ENCODE measurements at regions not wholly inside any gene's neighbourhood (a gene's known extent, or its start where the extent isn't known, plus 50 kb on each side); places are given as distances from the start of the nearest gene placed in this dataset.

DNA sequence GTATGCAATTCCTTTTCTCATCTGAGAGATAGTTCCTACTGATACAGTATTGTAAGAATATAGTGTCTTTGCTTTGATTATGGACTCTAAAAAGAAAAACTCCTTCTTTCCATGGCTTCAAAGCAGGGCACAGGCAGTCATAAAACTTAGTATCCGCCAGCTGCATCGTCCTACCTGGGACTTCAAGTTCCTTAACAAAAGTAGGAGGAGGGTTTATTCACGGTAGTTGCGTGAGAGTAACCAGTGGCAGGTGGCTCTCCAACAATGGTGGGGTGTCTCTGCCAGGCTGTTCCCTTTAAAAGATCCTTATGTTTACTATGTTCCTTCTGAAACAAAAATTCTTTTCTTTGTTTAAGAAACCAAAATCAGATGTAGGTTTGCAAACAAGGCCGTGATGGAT is 173.5 kb upstream of the DMAC1 start:
- H3K36me3 ChIP-seq (ENCODE audit: control insufficient read depth, insufficient read depth, low read length) = no peaks in the 10 kb centered on the region
- no CpG with 5 or more reads among the region's 5 CpGs for WGBS (ENCODE audit: insufficient coverage)
- no peak for DNase-seq (ENCODE audit: low read depth in 4 of 6, low spot score in 6 of 6)
- H3K27ac ChIP-seq (ENCODE audit: low read depth, low read length) = no peak overlapping the region
- no peaks in the 10 kb centered on the region for H3K9me3 ChIP-seq (ENCODE audit: control insufficient read depth, insufficient read depth, low read length)
- H3K27me3 ChIP-seq (ENCODE audit: control insufficient read depth, insufficient read depth, low read length) = no peaks in the 10 kb centered on the region
- H3K4me3 ChIP-seq (ENCODE audit: low read depth, low read length) = no peak overlapping the region
- H3K4me1 ChIP-seq (ENCODE audit: control insufficient read depth, insufficient read depth, low read length) = no peaks in the 10 kb centered on the region

GRCh38 chr9:7970681-7971330 is 171.2 kb upstream of the DMAC1 start:
- H3K4me1 ChIP-seq (ENCODE audit: control insufficient read depth, insufficient read depth, low read length) = no peaks in the 10 kb centered on the region
- H3K4me3 ChIP-seq (ENCODE audit: low read depth, low read length) = no peak overlapping the region
- 88% methylated on average over 1 of the region's 4 CpGs for WGBS (ENCODE audit: insufficient coverage)
- DNase-seq (ENCODE audit: low read depth in 4 of 6, low spot score in 6 of 6) = peak in 1 of 6 donors; percentile 76
- no peak overlapping the region for H3K27ac ChIP-seq (ENCODE audit: low read depth, low read length)
- H3K36me3 ChIP-seq (ENCODE audit: control insufficient read depth, insufficient read depth, low read length) = no peaks in the 10 kb centered on the region
- no peaks in the 10 kb centered on the region for H3K27me3 ChIP-seq (ENCODE audit: control insufficient read depth, insufficient read depth, low read length)
- no peaks in the 10 kb centered on the region for H3K9me3 ChIP-seq (ENCODE audit: control insufficient read depth, insufficient read depth, low read length)

- no peak overlapping the region for H3K27ac ChIP-seq (ENCODE audit: low read depth, low read length)
- no CpG with 5 or more reads among the region's 3 CpGs for WGBS (ENCODE audit: insufficient coverage)
- no peaks in the 10 kb centered on the region for H3K36me3 ChIP-seq (ENCODE audit: control insufficient read depth, insufficient read depth, low read length)
- H3K4me1 ChIP-seq (ENCODE audit: control insufficient read depth, insufficient read depth, low read length) = no peaks in the 10 kb centered on the region
- no peak overlapping the region for H3K4me3 ChIP-seq (ENCODE audit: low read depth, low read length)
- H3K9me3 ChIP-seq (ENCODE audit: control insufficient read depth, insufficient read depth, low read length) = no peaks in the 10 kb centered on the region
- H3K27me3 ChIP-seq (ENCODE audit: control insufficient read depth, insufficient read depth, low read length) = no peaks in the 10 kb centered on the region
- no peak for DNase-seq (ENCODE audit: low read depth in 4 of 6, low spot score in 6 of 6)
Measured at GRCh38 chr9:7968687-7969086, 169.1 kb upstream of the DMAC1 start.

GRCh38 chr9:7967851-7968250 is 168.3 kb upstream of the DMAC1 start:
- Histone ChIP-seq H3K4me1 (ENCODE audit: control insufficient read depth, insufficient read depth, low read length) (no peaks in the 10 kb centered on the region), H3K9me3 (ENCODE audit: control insufficient read depth, insufficient read depth, low read length) (no peaks in the 10 kb centered on the region), H3K27me3 (ENCODE audit: control insufficient read depth, insufficient read depth, low read length) (no peaks in the 10 kb centered on the region), H3K36me3 (ENCODE audit: control insufficient read depth, insufficient read depth, low read length) (no peaks in the 10 kb centered on the region), H3K27ac (ENCODE audit: low read depth, low read length) (no peak overlapping the region), H3K4me3 (ENCODE audit: low read depth, low read length) (no peak overlapping the region)
- 93% methylated on average over 2 of the region's 2 CpGs for WGBS (ENCODE audit: insufficient coverage)
- no peak for DNase-seq (ENCODE audit: low read depth in 4 of 6, low spot score in 6 of 6)

- H3K27me3 ChIP-seq (ENCODE audit: control insufficient read depth, insufficient read depth, low read length) = no peaks in the 10 kb centered on the region
- 87% methylated on average over 6 of the region's 7 CpGs for WGBS (ENCODE audit: insufficient coverage)
- H3K36me3 ChIP-seq (ENCODE audit: control insufficient read depth, insufficient read depth, low read length) = no peaks in the 10 kb centered on the region
Measured at GRCh38 chr9:7967093-7967827, 167.7 kb upstream of the DMAC1 start.

GRCh38 chr9:7965063-7965462 is 165.5 kb upstream of the DMAC1 start:
- peak in 1 of 6 donors; percentile 51 for DNase-seq (ENCODE audit: low read depth in 4 of 6, low spot score in 6 of 6)
- Histone ChIP-seq H3K36me3 (ENCODE audit: control insufficient read depth, insufficient read depth, low read length) (no peaks in the 10 kb centered on the region), H3K27ac (ENCODE audit: low read depth, low read length) (no peak overlapping the region), H3K27me3 (ENCODE audit: control insufficient read depth, insufficient read depth, low read length) (no peaks in the 10 kb centered on the region), H3K4me3 (ENCODE audit: low read depth, low read length) (no peak overlapping the region), H3K4me1 (ENCODE audit: control insufficient read depth, insufficient read depth, low read length) (no peaks in the 10 kb centered on the region), H3K9me3 (ENCODE audit: control insufficient read depth, insufficient read depth, low read length) (no peaks in the 10 kb centered on the region)
- whole genome bisulfite sequencing (ENCODE audit: insufficient coverage) = 20% methylated on average over 1 of the region's 3 CpGs

More at GRCh38 chr9:7967093-7967827, 167.7 kb upstream of the DMAC1 start:
- Histone ChIP-seq H3K4me3 (ENCODE audit: low read depth, low read length) (no peak overlapping the region), H3K9me3 (ENCODE audit: control insufficient read depth, insufficient read depth, low read length) (no peaks in the 10 kb centered on the region), H3K4me1 (ENCODE audit: control insufficient read depth, insufficient read depth, low read length) (no peaks in the 10 kb centered on the region), H3K27ac (ENCODE audit: low read depth, low read length) (no peak overlapping the region)
- no peak for DNase-seq (ENCODE audit: low read depth in 4 of 6, low spot score in 6 of 6)

- H3K9me3 ChIP-seq (ENCODE audit: control insufficient read depth, insufficient read depth, low read length) = no peaks in the 10 kb centered on the region
- no peaks in the 10 kb centered on the region for H3K27me3 ChIP-seq (ENCODE audit: control insufficient read depth, insufficient read depth, low read length)
- 71% methylated on average over 3 of the region's 5 CpGs for WGBS (ENCODE audit: insufficient coverage)
- H3K4me3 ChIP-seq (ENCODE audit: low read depth, low read length) = no peak overlapping the region
- no peaks in the 10 kb centered on the region for H3K4me1 ChIP-seq (ENCODE audit: control insufficient read depth, insufficient read depth, low read length)
- no peak overlapping the region for H3K27ac ChIP-seq (ENCODE audit: low read depth, low read length)
- DNase-seq (ENCODE audit: low read depth in 4 of 6, low spot score in 6 of 6) = no peak
- no peaks in the 10 kb centered on the region for H3K36me3 ChIP-seq (ENCODE audit: control insufficient read depth, insufficient read depth, low read length)
Measured at GRCh38 chr9:7963026-7963425, 163.4 kb upstream of the DMAC1 start.

GRCh38 chr9:7961076-7961475 is 161.5 kb upstream of the DMAC1 start:
- Histone ChIP-seq H3K36me3 (ENCODE audit: control insufficient read depth, insufficient read depth, low read length) (no peaks in the 10 kb centered on the region), H3K9me3 (ENCODE audit: control insufficient read depth, insufficient read depth, low read length) (no peaks in the 10 kb centered on the region), H3K4me1 (ENCODE audit: control insufficient read depth, insufficient read depth, low read length) (no peaks in the 10 kb centered on the region), H3K4me3 (ENCODE audit: low read depth, low read length) (no peak overlapping the region), H3K27me3 (ENCODE audit: control insufficient read depth, insufficient read depth, low read length) (no peaks in the 10 kb centered on the region), H3K27ac (ENCODE audit: low read depth, low read length) (no peak overlapping the region)
- DNase-seq (ENCODE audit: low read depth in 4 of 6, low spot score in 6 of 6) = no peak
- WGBS (ENCODE audit: insufficient coverage) = no CpG with 5 or more reads among the region's 3 CpGs

DNA sequence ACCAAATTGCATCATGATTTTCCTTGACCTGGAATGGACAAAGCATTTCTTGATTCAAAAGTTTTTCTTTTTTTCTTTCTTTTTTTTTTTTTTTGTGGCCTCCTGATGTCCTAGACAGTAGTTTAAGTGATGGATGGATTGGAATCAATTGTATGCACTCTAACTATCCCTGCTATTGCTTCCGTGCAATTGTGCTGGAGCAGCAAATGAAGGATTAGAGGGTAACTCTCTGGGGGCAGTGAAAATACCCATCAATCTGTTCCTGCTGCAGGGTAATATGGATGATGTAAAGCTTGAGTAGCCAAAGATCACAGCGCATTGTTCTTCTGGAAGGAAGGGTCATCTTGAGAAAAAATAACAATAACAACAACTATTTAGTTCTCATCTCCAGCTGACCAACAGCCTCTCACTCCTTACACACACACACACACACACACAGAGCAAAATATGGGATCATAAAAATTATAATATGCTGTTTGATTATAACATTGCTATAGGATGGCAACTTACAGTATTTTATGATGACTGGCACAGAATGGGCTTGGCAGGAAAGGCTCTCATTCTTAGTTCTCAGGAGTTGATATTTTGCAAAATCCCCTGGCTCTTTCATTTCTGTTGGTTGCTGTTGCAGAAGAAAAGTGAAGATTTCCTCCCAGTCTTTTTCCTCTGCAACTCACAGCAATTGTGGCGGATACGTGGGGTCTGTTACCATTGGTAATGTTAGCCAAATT is 160.9 kb upstream of the DMAC1 start:
- no peak overlapping the region for H3K4me3 ChIP-seq (ENCODE audit: low read depth, low read length)
- DNase-seq (ENCODE audit: low read depth in 4 of 6, low spot score in 6 of 6) = peak in 1 of 6 donors; percentile 42
- H3K27ac ChIP-seq (ENCODE audit: low read depth, low read length) = no peak overlapping the region
- H3K27me3 ChIP-seq (ENCODE audit: control insufficient read depth, insufficient read depth, low read length) = no peaks in the 10 kb centered on the region
- H3K4me1 ChIP-seq (ENCODE audit: control insufficient read depth, insufficient read depth, low read length) = no peaks in the 10 kb centered on the region
- no peaks in the 10 kb centered on the region for H3K36me3 ChIP-seq (ENCODE audit: control insufficient read depth, insufficient read depth, low read length)
- WGBS (ENCODE audit: insufficient coverage) = no CpG with 5 or more reads among the region's 4 CpGs
- H3K9me3 ChIP-seq (ENCODE audit: control insufficient read depth, insufficient read depth, low read length) = no peaks in the 10 kb centered on the region

Measured in spinal cord (tissue), 9 donors.